Colonic mucosa (tissue), 4 donors: ENCODE measurements at regions not wholly inside any gene's neighbourhood (a gene's known extent, or its start where the extent isn't known, plus 50 kb on each side); places are given as distances from the start of the nearest gene placed in this dataset.

Source experiments
- DNase-seq: peaks from one replicate; pipeline ENCODE4 v3.0.0-alpha.2; 2020
- H3K27ac ChIP-seq: fragments of 200-600 bp; one replicate; pipeline ENCODE4 v1.8.0; 2021
- H3K27me3 ChIP-seq: fragments of 200-600 bp; one replicate; pipeline ENCODE4 v1.8.0; 2021
- H3K36me3 ChIP-seq: fragments of 200-600 bp; one replicate; pipeline ENCODE4 v1.8.0; 2021
- H3K4me1 ChIP-seq: fragments of 200-600 bp; one replicate; pipeline ENCODE4 v1.8.0; 2021; ENCODE audit warnings: mild to moderate bottlenecking
- H3K4me3 ChIP-seq: fragments of 200-600 bp; one replicate; pipeline ENCODE4 v1.8.0; 2021
- H3K9ac ChIP-seq, 2 donors: one replicate each; pipeline ENCODE4 v1.7.0; 2013; ENCODE audit warnings: control low read depth in 2 of 2, low read depth in 2 of 2, low read length in 2 of 2
- H3K9me3 ChIP-seq: fragments of 200-600 bp; one replicate; pipeline ENCODE4 v1.8.0; 2021
- CTCF ChIP-seq: fragments of 200-600 bp; IDR thresholded peaks from one replicate; pipeline ENCODE4 v1.8.0; 2022; ENCODE audit warnings: antibody characterized with exemption, mild to moderate bottlenecking
- intact Hi-C: fragments of 100-400 bp; cut with DNase I; formaldehyde crosslinking; loops from one replicate; pipeline ENCODE4 v1.14.1; 2022
- donor health status: healthy.
- donor health status: DM: no; HTN: no; CAD: no.
- donor health status: DM: no; HTN: no; CAD: no.

GRCh38 chr13:30364133-30364532 is 56.8 kb upstream of the KATNAL1 start:
- H3K27ac ChIP-seq = no peak overlapping the region
- no peaks in the 10 kb centered on the region for H3K27me3 ChIP-seq
- intact Hi-C loops = no loop called here
- H3K4me1 ChIP-seq = no peaks in the 10 kb centered on the region
- no peak overlapping the region for H3K9ac ChIP-seq
- no peak overlapping the region for H3K4me3 ChIP-seq
- no peak for TF ChIP-seq CTCF
- no peak for DNase-seq
- H3K36me3 ChIP-seq = no peaks in the 10 kb centered on the region
- H3K9me3 ChIP-seq = no peaks in the 10 kb centered on the region

DNA sequence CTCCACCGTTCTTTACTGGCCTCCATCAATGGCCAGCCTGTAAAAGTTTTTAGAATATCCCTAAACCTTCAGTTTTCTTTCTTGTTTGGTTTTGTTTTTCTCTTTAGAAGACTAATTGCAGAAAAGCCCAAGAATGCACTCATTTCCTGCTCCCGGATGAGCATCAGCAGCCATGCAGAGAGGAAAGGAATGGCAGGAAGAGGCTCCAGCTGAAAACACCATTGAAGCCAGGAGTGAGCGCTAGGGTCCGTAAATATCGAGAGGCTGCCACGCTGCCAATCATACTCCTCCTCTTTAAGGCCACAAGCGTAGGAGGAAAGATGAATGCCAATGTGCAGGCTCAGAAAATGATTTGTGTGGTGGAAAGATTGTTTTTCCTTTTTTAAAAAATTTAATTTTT is 57.4 kb upstream of the UBE2L5 start:
- Histone ChIP-seq H3K4me1 (no peaks in the 10 kb centered on the region), H3K4me3 (no peak overlapping the region), H3K36me3 (no peaks in the 10 kb centered on the region), H3K9ac (no peak overlapping the region), H3K9me3 (no peaks in the 10 kb centered on the region), H3K27ac (no peak overlapping the region), H3K27me3 (no peaks in the 10 kb centered on the region)
- intact Hi-C loops = no loop called here
- DNase-seq = no peak
- no peak for TF ChIP-seq CTCF

DNA sequence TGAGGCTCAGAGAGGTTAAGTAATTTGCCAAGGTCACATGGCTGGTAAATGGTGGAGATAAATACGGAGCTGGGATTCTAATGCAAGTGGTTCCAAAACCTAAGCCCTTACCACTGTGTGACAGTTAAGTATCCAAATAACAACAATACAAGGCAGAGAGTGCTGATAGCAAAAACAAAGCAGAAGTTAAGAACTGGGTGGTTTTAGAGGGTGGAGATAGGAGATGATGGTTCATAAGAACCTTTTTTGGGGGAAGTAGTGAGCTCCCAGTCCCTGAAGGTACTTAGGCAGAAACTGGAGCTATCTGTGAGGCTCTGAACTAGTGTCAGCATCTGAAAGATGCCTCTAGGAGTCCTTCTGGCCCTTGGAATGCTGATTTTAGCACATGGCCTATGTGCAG is 56.2 kb upstream of the UBE2L5 start:
- no peak overlapping the region for H3K4me3 ChIP-seq
- no peaks in the 10 kb centered on the region for H3K27me3 ChIP-seq
- DNase-seq = no peak
- intact Hi-C loops = no loop called here
- H3K27ac ChIP-seq = no peak overlapping the region
- H3K36me3 ChIP-seq = no peaks in the 10 kb centered on the region
- no peak overlapping the region for H3K9ac ChIP-seq
- H3K4me1 ChIP-seq = no peaks in the 10 kb centered on the region
- TF ChIP-seq CTCF = no peak
- no peaks in the 10 kb centered on the region for H3K9me3 ChIP-seq

DNA sequence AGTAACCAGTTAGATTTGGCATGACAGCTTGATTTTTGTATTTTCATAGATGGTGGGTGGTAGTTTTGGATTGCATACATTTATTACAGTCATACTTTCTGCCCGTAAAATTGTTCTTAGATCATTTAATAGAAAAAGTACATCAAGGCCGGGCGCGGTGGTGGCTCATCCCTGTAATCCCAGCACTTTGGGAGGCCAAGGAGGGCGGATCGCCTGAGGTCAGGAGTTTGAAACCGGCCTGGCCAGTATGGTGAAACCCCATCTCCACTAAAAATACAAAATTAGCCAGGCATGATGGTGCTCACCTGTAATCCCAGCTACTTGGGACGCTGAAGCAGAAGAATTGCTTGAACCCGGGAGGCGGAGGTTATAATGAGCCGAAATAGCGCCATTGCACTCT is 55.0 kb upstream of the UBE2L5 start:
- Histone ChIP-seq H3K27me3 (no peaks in the 10 kb centered on the region), H3K36me3 (no peaks in the 10 kb centered on the region), H3K4me1 (no peaks in the 10 kb centered on the region), H3K9ac (no peak overlapping the region), H3K4me3 (no peak overlapping the region), H3K9me3 (no peaks in the 10 kb centered on the region), H3K27ac (no peak overlapping the region)
- no peak for TF ChIP-seq CTCF
- intact Hi-C loops = no loop called here
- no peak for DNase-seq

DNA sequence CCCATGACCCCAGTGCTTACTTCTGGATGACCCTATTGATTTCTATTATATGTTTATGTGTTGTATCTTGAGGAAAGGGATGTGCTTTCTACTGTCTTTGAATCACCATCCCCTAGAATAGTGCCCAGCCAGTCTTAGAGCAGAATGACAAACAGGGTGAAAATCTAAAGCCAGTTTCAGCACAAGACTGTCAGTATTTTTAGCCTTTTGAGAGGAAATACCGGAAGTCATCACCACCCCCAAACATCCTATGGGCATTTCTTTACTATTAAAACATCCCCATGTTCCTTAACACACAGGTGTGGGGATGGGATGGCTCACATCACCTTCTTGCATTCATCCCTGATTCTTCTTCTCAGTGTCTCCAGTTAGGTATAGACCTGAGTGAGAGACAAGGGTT is 52.1 kb upstream of the UBE2L5 start:
- Histone ChIP-seq H3K36me3 (no peaks in the 10 kb centered on the region), H3K27ac (no peak overlapping the region), H3K4me3 (no peak overlapping the region), H3K9ac (no peak overlapping the region), H3K9me3 (no peaks in the 10 kb centered on the region), H3K4me1 (no peaks in the 10 kb centered on the region), H3K27me3 (no peaks in the 10 kb centered on the region)
- no peak for TF ChIP-seq CTCF
- intact Hi-C loops = no loop called here
- DNase-seq = no peak
